ENCODE measurements at regions not wholly inside any gene's neighbourhood (a gene's known extent, or its start where the extent isn't known, plus 50 kb on each side); places are given as distances from the start of the nearest gene placed in this dataset.

- Histone ChIP-seq H3K9me3 (ENCODE audit: insufficient read depth, low read depth, low read length) (no peaks in the 10 kb centered on the region), H3K27ac (ENCODE audit: low read length) (no peak overlapping the region), H3K4me3 (ENCODE audit: low read length) (no peak overlapping the region), H3K27me3 (ENCODE audit: insufficient read depth, low read length) (no peaks in the 10 kb centered on the region), H3K9ac (ENCODE audit: low read depth, low read length) (no peak overlapping the region), H3K4me1 (ENCODE audit: insufficient read depth, low read length) (no peaks in the 10 kb centered on the region), H3K36me3 (ENCODE audit: insufficient read depth, low read depth, low read length) (no peaks in the 10 kb centered on the region)
These were observed 90.5 kb downstream of the PDGFA start for GRCh38 chr7:428927-429827.

GRCh38 chr7:429828-430180 is 89.8 kb downstream of the PDGFA start:
- Histone ChIP-seq H3K27ac (ENCODE audit: low read length) (no peak overlapping the region), H3K36me3 (ENCODE audit: insufficient read depth, low read depth, low read length) (no peaks in the 10 kb centered on the region), H3K4me3 (ENCODE audit: low read length) (no peak overlapping the region), H3K9me3 (ENCODE audit: insufficient read depth, low read depth, low read length) (no peaks in the 10 kb centered on the region), H3K4me1 (ENCODE audit: insufficient read depth, low read length) (no peaks in the 10 kb centered on the region), H3K27me3 (ENCODE audit: insufficient read depth, low read length) (no peaks in the 10 kb centered on the region), H3K9ac (ENCODE audit: low read depth, low read length) (no peak overlapping the region)

GRCh38 chr7:431041-431440 is 88.6 kb downstream of the PDGFA start:
- H3K9ac ChIP-seq (ENCODE audit: low read depth, low read length) = no peak overlapping the region
- H3K4me3 ChIP-seq (ENCODE audit: low read length) = no peak overlapping the region

GRCh38 chr7:431658-432111 is 88.0 kb downstream of the PDGFA start:
- Histone ChIP-seq H3K9ac (ENCODE audit: low read depth, low read length) (no peak overlapping the region), H3K4me3 (ENCODE audit: low read length) (no peak overlapping the region), H3K9me3 (ENCODE audit: insufficient read depth, low read depth, low read length) (no peaks in the 10 kb centered on the region), H3K27me3 (ENCODE audit: insufficient read depth, low read length) (no peaks in the 10 kb centered on the region), H3K27ac (ENCODE audit: low read length) (no peak overlapping the region), H3K36me3 (ENCODE audit: insufficient read depth, low read depth, low read length) (no peaks in the 10 kb centered on the region), H3K4me1 (ENCODE audit: insufficient read depth, low read length) (no peaks in the 10 kb centered on the region; the same call in 1 of the 2 replicates)

More at GRCh38 chr7:431041-431440, 88.6 kb downstream of the PDGFA start:
- Histone ChIP-seq H3K27me3 (ENCODE audit: insufficient read depth, low read length) (no peaks in the 10 kb centered on the region), H3K4me1 (ENCODE audit: insufficient read depth, low read length) (no peaks in the 10 kb centered on the region; the same call in 1 of the 2 replicates), H3K36me3 (ENCODE audit: insufficient read depth, low read depth, low read length) (no peaks in the 10 kb centered on the region), H3K9me3 (ENCODE audit: insufficient read depth, low read depth, low read length) (no peaks in the 10 kb centered on the region), H3K27ac (ENCODE audit: low read length) (no peak overlapping the region)

DNA sequence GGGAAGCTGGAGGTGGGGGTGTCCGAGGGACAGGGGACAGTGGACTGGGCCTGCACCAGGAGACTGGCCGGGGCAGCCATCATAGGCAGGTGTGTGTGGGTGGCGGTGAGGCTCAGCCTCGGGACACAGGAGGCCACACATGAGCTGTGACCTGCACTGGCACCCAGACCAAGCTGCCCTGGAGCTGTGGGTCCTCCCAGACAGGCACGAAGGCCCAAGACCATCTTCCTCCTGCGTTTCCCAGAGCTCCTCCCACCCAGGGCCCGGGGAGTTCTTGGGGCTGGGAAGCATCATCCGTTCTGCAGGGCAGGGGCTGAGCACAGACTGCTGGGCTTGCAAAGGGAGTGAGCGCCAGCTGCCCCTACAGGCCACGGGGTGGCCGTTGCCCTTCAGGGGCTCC is 87.4 kb downstream of the PDGFA start:
- peaks cover 4% of the 10 kb centered on the region for H3K4me1 ChIP-seq (ENCODE audit: insufficient read depth, low read length)
- no peaks in the 10 kb centered on the region for H3K36me3 ChIP-seq (ENCODE audit: insufficient read depth, low read depth, low read length)
- no peak overlapping the region for H3K4me3 ChIP-seq (ENCODE audit: low read length)
- no peaks in the 10 kb centered on the region for H3K27me3 ChIP-seq (ENCODE audit: insufficient read depth, low read length)
- no peak overlapping the region for H3K9ac ChIP-seq (ENCODE audit: low read depth, low read length)
- H3K27ac ChIP-seq (ENCODE audit: low read length) = no peak overlapping the region
- no peaks in the 10 kb centered on the region for H3K9me3 ChIP-seq (ENCODE audit: insufficient read depth, low read depth, low read length)

DNA sequence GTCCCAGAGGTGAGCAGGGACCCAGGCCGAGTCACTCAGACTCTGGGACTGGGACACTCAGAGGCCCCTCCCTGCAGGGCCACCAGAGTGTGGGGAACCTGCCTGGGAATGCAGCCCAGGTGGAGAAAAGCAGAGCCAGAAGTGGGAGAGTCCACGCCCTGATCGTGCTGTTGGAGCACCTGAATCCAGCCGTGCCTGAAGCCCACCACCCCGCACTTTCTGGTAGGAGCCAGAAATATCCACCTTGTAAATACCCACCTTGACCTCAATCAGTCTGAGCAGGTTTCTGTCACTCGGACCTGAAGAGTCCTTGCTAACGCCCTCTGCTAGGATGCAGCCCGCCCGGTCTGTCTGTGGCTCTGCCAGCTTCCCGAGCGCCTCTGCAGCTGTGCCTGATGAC is 86.7 kb downstream of the PDGFA start:
- Histone ChIP-seq H3K36me3 (ENCODE audit: insufficient read depth, low read depth, low read length) (no peaks in the 10 kb centered on the region), H3K27ac (ENCODE audit: low read length) (no peak overlapping the region), H3K27me3 (ENCODE audit: insufficient read depth, low read length) (no peaks in the 10 kb centered on the region), H3K9ac (ENCODE audit: low read depth, low read length) (no peak overlapping the region), H3K4me3 (ENCODE audit: low read length) (no peak overlapping the region), H3K4me1 (ENCODE audit: insufficient read depth, low read length) (peaks cover 6% of the 10 kb centered on the region), H3K9me3 (ENCODE audit: insufficient read depth, low read depth, low read length) (no peaks in the 10 kb centered on the region)

- no peaks in the 10 kb centered on the region for H3K9me3 ChIP-seq (ENCODE audit: insufficient read depth, low read depth, low read length)
- H3K4me3 ChIP-seq (ENCODE audit: low read length) = no peak overlapping the region
These were observed 86.1 kb downstream of the PDGFA start for GRCh38 chr7:433558-433957.

DNA sequence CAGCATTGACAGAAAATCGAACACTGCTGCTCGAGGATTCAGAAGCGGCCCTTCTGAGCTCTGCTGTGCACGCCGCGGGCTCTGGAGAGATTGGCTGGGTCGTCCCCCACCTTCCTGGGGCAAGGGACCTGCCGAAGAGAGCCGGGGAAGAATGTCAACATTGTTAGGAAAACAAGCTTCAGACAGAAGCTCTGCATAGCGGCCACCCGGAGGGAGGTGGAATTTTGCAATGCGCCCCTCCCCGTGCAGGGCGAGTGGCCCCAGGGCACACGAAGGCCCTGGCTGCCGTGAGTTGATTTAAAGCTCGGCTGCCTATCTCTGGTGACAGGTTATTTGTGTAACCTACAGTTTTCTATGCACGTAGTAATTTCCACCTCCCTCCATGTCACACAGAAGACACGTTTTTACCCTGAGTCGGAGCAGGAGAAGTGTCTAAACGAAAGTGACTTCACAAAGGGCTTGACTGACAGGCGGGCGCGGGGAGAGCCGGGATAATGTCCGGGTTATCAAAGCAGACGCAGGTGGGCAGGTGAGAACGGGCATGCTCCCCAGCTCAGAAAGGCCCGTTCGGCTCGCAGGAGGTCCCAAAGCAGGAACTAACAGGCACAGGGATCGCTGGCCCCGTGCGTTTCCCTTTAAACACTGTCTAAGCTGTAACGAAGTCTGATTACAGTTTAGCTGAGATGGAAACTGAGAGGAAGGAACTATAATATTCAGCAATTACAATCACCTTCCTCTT is 84.6 kb downstream of the PDGFA start:
- H3K9ac ChIP-seq (ENCODE audit: low read depth, low read length) = no peak overlapping the region
- H3K9me3 ChIP-seq (ENCODE audit: insufficient read depth, low read depth, low read length) = no peaks in the 10 kb centered on the region
- peaks cover 6% of the 10 kb centered on the region for H3K4me1 ChIP-seq (ENCODE audit: insufficient read depth, low read length)
- no peak overlapping the region; the same call in 1 of the 2 replicates for H3K4me3 ChIP-seq (ENCODE audit: low read length)
- no peaks in the 10 kb centered on the region for H3K36me3 ChIP-seq (ENCODE audit: insufficient read depth, low read depth, low read length)
- H3K27ac ChIP-seq (ENCODE audit: low read length) = no peak overlapping the region
- no peaks in the 10 kb centered on the region for H3K27me3 ChIP-seq (ENCODE audit: insufficient read depth, low read length)

More at GRCh38 chr7:433558-433957, 86.1 kb downstream of the PDGFA start:
- Histone ChIP-seq H3K4me1 (ENCODE audit: insufficient read depth, low read length) (peaks cover 6% of the 10 kb centered on the region), H3K9ac (ENCODE audit: low read depth, low read length) (no peak overlapping the region), H3K27me3 (ENCODE audit: insufficient read depth, low read length) (no peaks in the 10 kb centered on the region), H3K27ac (ENCODE audit: low read length) (no peak overlapping the region), H3K36me3 (ENCODE audit: insufficient read depth, low read depth, low read length) (no peaks in the 10 kb centered on the region)

GRCh38 chr7:435630-436366 is 83.8 kb downstream of the PDGFA start:
- Histone ChIP-seq H3K27ac (ENCODE audit: low read length) (no peak overlapping the region), H3K9me3 (ENCODE audit: insufficient read depth, low read depth, low read length) (no peaks in the 10 kb centered on the region), H3K4me3 (ENCODE audit: low read length) (no peak overlapping the region), H3K4me1 (ENCODE audit: insufficient read depth, low read length) (peaks cover 6% of the 10 kb centered on the region), H3K27me3 (ENCODE audit: insufficient read depth, low read length) (no peaks in the 10 kb centered on the region), H3K9ac (ENCODE audit: low read depth, low read length) (no peak overlapping the region), H3K36me3 (ENCODE audit: insufficient read depth, low read depth, low read length) (no peaks in the 10 kb centered on the region)

GRCh38 chr7:436367-437128 is 83.1 kb downstream of the PDGFA start:
- H3K4me1 ChIP-seq (ENCODE audit: insufficient read depth, low read length) = peaks cover 6% of the 10 kb centered on the region
- H3K9me3 ChIP-seq (ENCODE audit: insufficient read depth, low read depth, low read length) = no peaks in the 10 kb centered on the region
- H3K36me3 ChIP-seq (ENCODE audit: insufficient read depth, low read depth, low read length) = no peaks in the 10 kb centered on the region
- H3K27ac ChIP-seq (ENCODE audit: low read length) = no peak overlapping the region
- no peak overlapping the region for H3K4me3 ChIP-seq (ENCODE audit: low read length)
- no peak overlapping the region for H3K9ac ChIP-seq (ENCODE audit: low read depth, low read length)
- H3K27me3 ChIP-seq (ENCODE audit: insufficient read depth, low read length) = no peaks in the 10 kb centered on the region

Measured in iPS-20b (cell line).